A673 (cell line): ENCODE measurements at regions not wholly inside any gene's neighbourhood (a gene's known extent, or its start where the extent isn't known, plus 50 kb on each side); places are given as distances from the start of the nearest gene placed in this dataset.

ENCODE experiments used
- CTCF ChIP-seq: fragments of 300-800, 200-600 bp; sonication (generic); conservative IDR thresholded peaks from 2 replicates; pipeline ENCODE4 v1.5.1; 2017; ENCODE audit warnings: low read depth, mild to moderate bottlenecking, antibody characterized with exemption, low read length, moderate library complexity, mixed read lengths
- EZH2 ChIP-seq: fragments of 200-600 bp; sonication (generic); IDR thresholded peaks from 2 replicates; pipeline ENCODE4 v1.6.1; 2017; ENCODE audit warnings: borderline replicate concordance, low read depth, mild to moderate bottlenecking, mixed read lengths, antibody characterized with exemption, low read length; ENCODE audit not compliant: poor library complexity, severe bottlenecking

- TF ChIP-seq CTCF (no peak), EZH2 (no peak)
These were observed 201.8 kb downstream of the OSR1 start for GRCh38 chr2:19156646-19157045.
